ENCODE measurements at regions not wholly inside any gene's neighbourhood (a gene's known extent, or its start where the extent isn't known, plus 50 kb on each side); places are given as distances from the start of the nearest gene placed in this dataset.

GRCh38 chr5:88128813-88129212 lies 139.8 kb downstream of the TMEM161B start:
- TF ChIP-seq, protein P1, sequence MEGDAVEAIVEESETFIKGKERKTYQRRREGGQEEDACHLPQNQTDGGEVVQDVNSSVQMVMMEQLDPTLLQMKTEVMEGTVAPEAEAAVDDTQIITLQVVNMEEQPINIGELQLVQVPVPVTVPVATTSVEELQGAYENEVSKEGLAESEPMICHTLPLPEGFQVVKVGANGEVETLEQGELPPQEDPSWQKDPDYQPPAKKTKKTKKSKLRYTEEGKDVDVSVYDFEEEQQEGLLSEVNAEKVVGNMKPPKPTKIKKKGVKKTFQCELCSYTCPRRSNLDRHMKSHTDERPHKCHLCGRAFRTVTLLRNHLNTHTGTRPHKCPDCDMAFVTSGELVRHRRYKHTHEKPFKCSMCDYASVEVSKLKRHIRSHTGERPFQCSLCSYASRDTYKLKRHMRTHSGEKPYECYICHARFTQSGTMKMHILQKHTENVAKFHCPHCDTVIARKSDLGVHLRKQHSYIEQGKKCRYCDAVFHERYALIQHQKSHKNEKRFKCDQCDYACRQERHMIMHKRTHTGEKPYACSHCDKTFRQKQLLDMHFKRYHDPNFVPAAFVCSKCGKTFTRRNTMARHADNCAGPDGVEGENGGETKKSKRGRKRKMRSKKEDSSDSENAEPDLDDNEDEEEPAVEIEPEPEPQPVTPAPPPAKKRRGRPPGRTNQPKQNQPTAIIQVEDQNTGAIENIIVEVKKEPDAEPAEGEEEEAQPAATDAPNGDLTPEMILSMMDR (IDR thresholded peaks at IDR 0.05; ENCODE audit: poor library complexity, severe bottlenecking) = no peak
- TF ChIP-seq RAD21 (conservative IDR thresholded peaks at IDR 0.05) (no peak), POLR2AphosphoS5 (IDR thresholded peaks at IDR 0.05) (no peak), SMC3 (conservative IDR thresholded peaks at IDR 0.05; ENCODE audit: poor library complexity) (no peak), EZH2 (IDR thresholded peaks at IDR 0.05; ENCODE audit: borderline replicate concordance, insufficient read depth, low read length, poor library complexity, severe bottlenecking) (no peak), EP300 (conservative IDR thresholded peaks at IDR 0.05; ENCODE audit: poor library complexity, severe bottlenecking) (no peak), TAF1 (IDR thresholded peaks at IDR 0.05; ENCODE audit: low read depth) (no peak), MXI1 (conservative IDR thresholded peaks at IDR 0.05; ENCODE audit: poor library complexity, severe bottlenecking) (no peak)
- TF ChIP-seq, protein P2, sequence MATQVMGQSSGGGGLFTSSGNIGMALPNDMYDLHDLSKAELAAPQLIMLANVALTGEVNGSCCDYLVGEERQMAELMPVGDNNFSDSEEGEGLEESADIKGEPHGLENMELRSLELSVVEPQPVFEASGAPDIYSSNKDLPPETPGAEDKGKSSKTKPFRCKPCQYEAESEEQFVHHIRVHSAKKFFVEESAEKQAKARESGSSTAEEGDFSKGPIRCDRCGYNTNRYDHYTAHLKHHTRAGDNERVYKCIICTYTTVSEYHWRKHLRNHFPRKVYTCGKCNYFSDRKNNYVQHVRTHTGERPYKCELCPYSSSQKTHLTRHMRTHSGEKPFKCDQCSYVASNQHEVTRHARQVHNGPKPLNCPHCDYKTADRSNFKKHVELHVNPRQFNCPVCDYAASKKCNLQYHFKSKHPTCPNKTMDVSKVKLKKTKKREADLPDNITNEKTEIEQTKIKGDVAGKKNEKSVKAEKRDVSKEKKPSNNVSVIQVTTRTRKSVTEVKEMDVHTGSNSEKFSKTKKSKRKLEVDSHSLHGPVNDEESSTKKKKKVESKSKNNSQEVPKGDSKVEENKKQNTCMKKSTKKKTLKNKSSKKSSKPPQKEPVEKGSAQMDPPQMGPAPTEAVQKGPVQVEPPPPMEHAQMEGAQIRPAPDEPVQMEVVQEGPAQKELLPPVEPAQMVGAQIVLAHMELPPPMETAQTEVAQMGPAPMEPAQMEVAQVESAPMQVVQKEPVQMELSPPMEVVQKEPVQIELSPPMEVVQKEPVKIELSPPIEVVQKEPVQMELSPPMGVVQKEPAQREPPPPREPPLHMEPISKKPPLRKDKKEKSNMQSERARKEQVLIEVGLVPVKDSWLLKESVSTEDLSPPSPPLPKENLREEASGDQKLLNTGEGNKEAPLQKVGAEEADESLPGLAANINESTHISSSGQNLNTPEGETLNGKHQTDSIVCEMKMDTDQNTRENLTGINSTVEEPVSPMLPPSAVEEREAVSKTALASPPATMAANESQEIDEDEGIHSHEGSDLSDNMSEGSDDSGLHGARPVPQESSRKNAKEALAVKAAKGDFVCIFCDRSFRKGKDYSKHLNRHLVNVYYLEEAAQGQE (IDR thresholded peaks at IDR 0.05; ENCODE audit: borderline replicate concordance) = no peak

Data from neural cell (in vitro differentiated cells).